ENCODE measurements at regions not wholly inside any gene's neighbourhood (a gene's known extent, or its start where the extent isn't known, plus 50 kb on each side); places are given as distances from the start of the nearest gene placed in this dataset.

DNA sequence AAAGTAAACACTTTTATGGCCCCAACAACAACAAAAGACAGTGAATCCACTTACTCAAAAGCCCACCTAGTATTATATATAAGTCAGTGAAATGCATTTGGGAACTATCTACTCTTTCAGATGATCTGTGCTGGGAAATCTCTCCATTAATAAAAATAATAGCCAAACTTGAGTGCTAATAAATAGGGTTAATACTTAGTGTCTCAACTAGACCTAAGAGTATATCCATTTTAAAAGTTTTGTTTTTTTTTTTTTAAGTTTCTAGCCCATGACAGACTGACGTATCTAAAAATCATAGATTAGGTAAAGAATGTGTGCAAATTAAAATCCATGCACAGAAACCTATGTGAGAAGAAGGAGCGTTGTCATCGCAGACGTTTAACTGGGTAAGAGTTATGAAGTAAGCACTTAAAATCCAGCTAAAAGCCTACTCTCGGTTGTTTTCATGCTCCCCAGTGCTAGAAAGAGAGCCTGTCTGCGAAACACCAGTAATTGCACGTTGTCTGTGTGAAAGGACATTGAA is 83.4 kb upstream of the PELI1 start:
- TF ChIP-seq POLR2AphosphoS5 (IDR thresholded peaks at IDR 0.05; ENCODE audit: insufficient read depth in 1 of 2, low read depth in 1 of 2) (no peak), POLR2A (IDR thresholded peaks at IDR 0.05) (no peak)
- TF ChIP-seq, protein P1, sequence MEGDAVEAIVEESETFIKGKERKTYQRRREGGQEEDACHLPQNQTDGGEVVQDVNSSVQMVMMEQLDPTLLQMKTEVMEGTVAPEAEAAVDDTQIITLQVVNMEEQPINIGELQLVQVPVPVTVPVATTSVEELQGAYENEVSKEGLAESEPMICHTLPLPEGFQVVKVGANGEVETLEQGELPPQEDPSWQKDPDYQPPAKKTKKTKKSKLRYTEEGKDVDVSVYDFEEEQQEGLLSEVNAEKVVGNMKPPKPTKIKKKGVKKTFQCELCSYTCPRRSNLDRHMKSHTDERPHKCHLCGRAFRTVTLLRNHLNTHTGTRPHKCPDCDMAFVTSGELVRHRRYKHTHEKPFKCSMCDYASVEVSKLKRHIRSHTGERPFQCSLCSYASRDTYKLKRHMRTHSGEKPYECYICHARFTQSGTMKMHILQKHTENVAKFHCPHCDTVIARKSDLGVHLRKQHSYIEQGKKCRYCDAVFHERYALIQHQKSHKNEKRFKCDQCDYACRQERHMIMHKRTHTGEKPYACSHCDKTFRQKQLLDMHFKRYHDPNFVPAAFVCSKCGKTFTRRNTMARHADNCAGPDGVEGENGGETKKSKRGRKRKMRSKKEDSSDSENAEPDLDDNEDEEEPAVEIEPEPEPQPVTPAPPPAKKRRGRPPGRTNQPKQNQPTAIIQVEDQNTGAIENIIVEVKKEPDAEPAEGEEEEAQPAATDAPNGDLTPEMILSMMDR (IDR thresholded peaks at IDR 0.05) = no peak
- DNase-seq (ENCODE audit: extremely low spot score in 2 of 2) = no peak
- intact Hi-C loops (cut with DNase I) = no loop called here
- Histone ChIP-seq H3K4me1 (peaks cover 16% of the 10 kb centered on the region), H3K9me3 (no peaks in the 10 kb centered on the region), H3K27ac (peak overlapping the region; percentile 75), H3K4me3 (peak overlapping the region; percentile 43 to 45), H3K36me3 (no peaks in the 10 kb centered on the region), H3K27me3 (no peaks in the 10 kb centered on the region)

DNA sequence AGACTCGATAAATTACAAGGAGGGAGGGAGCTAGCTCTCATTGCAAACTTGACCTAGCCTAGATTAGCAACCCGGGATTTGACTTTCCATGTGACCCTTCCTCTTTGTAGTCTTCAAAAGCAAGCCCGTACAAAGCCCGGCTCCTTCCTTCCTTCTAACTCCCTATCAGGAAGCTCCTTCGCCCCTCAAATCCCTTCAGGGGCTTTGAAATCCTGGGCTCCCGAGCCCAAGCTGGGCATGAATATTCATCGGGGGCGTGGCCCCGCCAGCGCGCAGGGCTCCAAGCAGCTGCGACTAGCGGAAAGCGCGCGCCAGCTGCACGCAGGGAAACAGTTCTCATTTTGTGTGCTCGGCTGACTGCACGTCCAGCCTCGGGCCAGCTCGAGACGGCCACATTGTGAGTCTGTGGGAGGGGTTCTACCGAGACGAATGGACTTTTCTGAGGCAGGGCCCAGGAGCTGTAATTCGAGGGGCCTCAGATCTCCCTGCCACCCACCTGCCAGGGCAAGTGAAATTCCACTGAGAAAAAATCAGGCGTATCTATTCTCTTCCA is 84.0 kb upstream of the PELI1 start:
- intact Hi-C loops (cut with DNase I) = no loop called here
- H3K36me3 ChIP-seq = no peaks in the 10 kb centered on the region

DNA sequence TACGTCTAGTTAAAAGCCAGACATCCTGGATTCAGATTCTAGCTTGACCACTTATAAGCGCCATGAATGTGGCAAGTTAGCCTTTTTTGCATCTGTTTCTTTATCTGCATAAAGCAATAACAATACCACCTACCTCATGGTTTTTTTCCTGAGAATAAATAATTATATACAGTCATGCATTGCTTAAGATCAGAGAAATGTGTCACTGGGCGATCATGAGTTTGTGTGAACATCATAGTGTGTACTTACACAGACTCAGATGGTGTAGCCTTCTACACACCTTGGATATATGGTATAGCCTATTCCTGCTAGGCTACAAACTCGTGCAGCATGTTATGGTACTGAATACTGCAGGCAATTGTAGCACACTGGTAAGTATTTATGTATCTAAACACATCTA is 84.7 kb upstream of the PELI1 start:
- Histone ChIP-seq H3K27ac (no peak overlapping the region), H3K4me1 (peaks cover 16% of the 10 kb centered on the region), H3K4me3 (no peak overlapping the region), H3K36me3 (no peaks in the 10 kb centered on the region), H3K9me3 (no peaks in the 10 kb centered on the region), H3K27me3 (no peaks in the 10 kb centered on the region)
- intact Hi-C loops (cut with DNase I) = no loop called here
- no peak for DNase-seq (ENCODE audit: extremely low spot score in 2 of 2)
- TF ChIP-seq POLR2A (IDR thresholded peaks at IDR 0.05) (no peak), POLR2AphosphoS5 (IDR thresholded peaks at IDR 0.05; ENCODE audit: insufficient read depth in 1 of 2, low read depth in 1 of 2) (no peak)
- TF ChIP-seq, protein P1 (IDR thresholded peaks at IDR 0.05) = no peak

More for the DNA sequence above, 84.0 kb upstream of the PELI1 start:
- Histone ChIP-seq H3K9me3 (no peaks in the 10 kb centered on the region), H3K27ac (peak overlapping the region; percentile 75), H3K27me3 (no peaks in the 10 kb centered on the region), H3K4me3 (peak overlapping the region; percentile 43 to 45), H3K4me1 (peaks cover 13% of the 10 kb centered on the region)
- DNase-seq (ENCODE audit: extremely low spot score in 2 of 2) = no peak
- peak; percentile 62 to 88 for TF ChIP-seq POLR2AphosphoS5 (IDR thresholded peaks at IDR 0.05; ENCODE audit: insufficient read depth in 1 of 2, low read depth in 1 of 2)
- TF ChIP-seq POLR2A (IDR thresholded peaks at IDR 0.05) = peak in 1 of 2 donors; percentile 35
- TF ChIP-seq, protein P1 (IDR thresholded peaks at IDR 0.05) = no peak

DNA sequence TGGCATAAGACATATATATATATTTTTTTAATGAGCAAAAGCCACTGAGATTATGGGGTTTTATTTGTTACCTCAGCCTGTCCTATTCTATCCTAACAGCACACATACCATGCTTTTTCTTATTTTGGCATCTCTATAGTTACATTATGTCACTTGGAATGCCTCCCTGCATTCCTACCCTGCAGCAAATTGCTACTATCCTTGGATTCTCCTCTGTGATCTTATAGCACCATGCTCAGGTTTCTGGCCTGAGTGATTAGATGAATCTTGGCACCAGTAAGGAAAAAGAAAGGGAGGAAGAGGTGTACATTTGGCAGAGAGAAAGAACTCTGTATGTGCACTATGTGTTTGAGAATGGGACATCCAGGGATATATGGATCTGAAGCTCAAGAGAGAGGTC is 86.3 kb upstream of the PELI1 start:
- DNase-seq (ENCODE audit: extremely low spot score in 2 of 2) = no peak
- Histone ChIP-seq H3K36me3 (no peaks in the 10 kb centered on the region), H3K4me1 (peaks cover 18% of the 10 kb centered on the region), H3K27ac (no peak overlapping the region), H3K4me3 (no peak overlapping the region), H3K27me3 (no peaks in the 10 kb centered on the region), H3K9me3 (no peaks in the 10 kb centered on the region)
- TF ChIP-seq, protein P1 (IDR thresholded peaks at IDR 0.05) = no peak
- TF ChIP-seq POLR2AphosphoS5 (IDR thresholded peaks at IDR 0.05; ENCODE audit: insufficient read depth in 1 of 2, low read depth in 1 of 2) = no peak
- no peak for TF ChIP-seq POLR2A (IDR thresholded peaks at IDR 0.05)
- intact Hi-C loops (cut with DNase I) = no loop called here

DNA sequence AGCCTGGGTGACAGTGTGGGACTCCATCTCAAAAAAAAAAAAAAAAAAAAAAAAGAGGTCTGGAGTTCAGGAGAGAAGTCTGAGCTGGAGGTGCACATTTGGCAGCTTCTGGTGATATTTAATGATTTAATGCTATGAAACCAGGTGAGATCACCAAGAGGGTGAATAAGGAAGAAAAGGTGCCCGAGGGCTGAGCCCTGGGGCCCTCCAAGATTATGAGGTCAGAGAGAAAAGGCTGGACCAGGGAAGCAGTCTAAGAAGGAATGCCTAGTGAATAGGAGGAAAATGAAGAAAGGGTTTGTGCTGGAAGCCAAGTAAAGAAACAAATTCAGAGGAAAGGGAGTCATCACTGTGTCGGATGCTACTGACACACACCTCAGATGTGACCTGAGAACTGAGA is 88.0 kb upstream of the PELI1 start:
- Histone ChIP-seq H3K4me1 (peaks cover 18% of the 10 kb centered on the region), H3K4me3 (no peak overlapping the region), H3K36me3 (no peaks in the 10 kb centered on the region), H3K27ac (no peak overlapping the region), H3K9me3 (no peaks in the 10 kb centered on the region), H3K27me3 (no peaks in the 10 kb centered on the region)
- no peak for TF ChIP-seq POLR2AphosphoS5 (IDR thresholded peaks at IDR 0.05; ENCODE audit: insufficient read depth in 1 of 2, low read depth in 1 of 2)
- TF ChIP-seq, protein P1 (IDR thresholded peaks at IDR 0.05) = no peak
- TF ChIP-seq POLR2A (IDR thresholded peaks at IDR 0.05) = no peak
- no peak for DNase-seq (ENCODE audit: extremely low spot score in 2 of 2)
- intact Hi-C loops (cut with DNase I) = no loop called here
